SK-N-SH treated with all-trans-retinoic acid at 6 μM for 48 hours (cell line): ENCODE measurements at regions not wholly inside any gene's neighbourhood (a gene's known extent, or its start where the extent isn't known, plus 50 kb on each side); places are given as distances from the start of the nearest gene placed in this dataset.

Experiments used
- ARNTL ChIP-seq: fragments of 450-650 bp; formaldehyde crosslinking; IDR thresholded peaks from 2 replicates; pipeline ENCODE4 v1.5.0; 2020; ENCODE audit warnings: low read depth, mild to moderate bottlenecking, moderate library complexity, borderline replicate concordance
- ISL1 ChIP-seq: fragments of 250-450 bp; sonication (Bioruptor Pico); IDR thresholded peaks from 2 replicates; pipeline ENCODE4 v2.1.2; 2022; ENCODE audit warnings: mild to moderate bottlenecking, moderate library complexity
- SNAI2 ChIP-seq: fragments of 250-450 bp; sonication (Bioruptor Pico); IDR thresholded peaks from 2 replicates; pipeline ENCODE4 v1.5.0; 2020; ENCODE audit warnings: mild to moderate bottlenecking, moderate library complexity
- TOX ChIP-seq: fragments of 250-450 bp; sonication (Bioruptor Pico); IDR thresholded peaks from 2 replicates; pipeline ENCODE4 v1.8.0; 2021; ENCODE audit warnings: mild to moderate bottlenecking, moderate library complexity, borderline replicate concordance
- ZFP3 ChIP-seq: fragments of 250-450 bp; sonication (Bioruptor Pico); IDR thresholded peaks from 2 replicates; pipeline ENCODE4 v1.5.0; 2020; ENCODE audit warnings: mild to moderate bottlenecking, moderate library complexity
- ZNF565 ChIP-seq: fragments of 450-650 bp; formaldehyde crosslinking; conservative IDR thresholded peaks from 2 replicates; pipeline ENCODE4 v1.5.0; 2020; ENCODE audit warnings: low read depth, mild to moderate bottlenecking, moderate library complexity
- TF ChIP-seq, protein P1 (sequence below): fragments of 250-450 bp; sonication (Bioruptor Pico); IDR thresholded peaks from 2 replicates; pipeline ENCODE4 v1.5.1; 2021; ENCODE audit warnings: mild to moderate bottlenecking, moderate library complexity
- TF ChIP-seq, protein P2 (sequence below): fragments of 250-450 bp; sonication (Bioruptor Pico); IDR thresholded peaks from 2 replicates; pipeline ENCODE4 v1.8.0; 2020; ENCODE audit warnings: mild to moderate bottlenecking, moderate library complexity, borderline replicate concordance

DNA sequence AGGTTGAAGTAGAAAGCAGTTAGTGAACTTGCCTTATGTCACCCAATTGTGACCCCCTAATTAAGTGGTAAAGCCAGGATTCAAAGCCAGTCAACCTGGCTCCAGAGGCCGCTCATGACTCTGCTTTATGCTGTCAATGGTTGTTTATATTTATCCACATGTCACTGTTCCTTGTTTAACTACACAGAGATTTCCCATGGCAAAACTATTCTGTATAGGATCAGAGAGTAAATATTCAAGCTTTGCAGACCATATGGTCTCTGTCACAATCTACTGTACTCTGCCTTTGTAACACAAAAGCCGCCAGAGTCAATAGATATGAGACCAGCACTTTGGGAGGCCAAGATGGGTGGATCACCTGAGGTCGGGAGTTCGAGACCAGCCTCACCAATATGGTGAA, 371.7 kb upstream of the PTBP2 start:
- TF ChIP-seq SNAI2 (CRISPR knock-in tag) (no peak), ZNF565 (no peak), ARNTL (CRISPR knock-in tag) (no peak), ISL1 (no peak), TOX (CRISPR knock-in tag) (no peak), ZFP3 (no peak)
- TF ChIP-seq, protein P1, sequence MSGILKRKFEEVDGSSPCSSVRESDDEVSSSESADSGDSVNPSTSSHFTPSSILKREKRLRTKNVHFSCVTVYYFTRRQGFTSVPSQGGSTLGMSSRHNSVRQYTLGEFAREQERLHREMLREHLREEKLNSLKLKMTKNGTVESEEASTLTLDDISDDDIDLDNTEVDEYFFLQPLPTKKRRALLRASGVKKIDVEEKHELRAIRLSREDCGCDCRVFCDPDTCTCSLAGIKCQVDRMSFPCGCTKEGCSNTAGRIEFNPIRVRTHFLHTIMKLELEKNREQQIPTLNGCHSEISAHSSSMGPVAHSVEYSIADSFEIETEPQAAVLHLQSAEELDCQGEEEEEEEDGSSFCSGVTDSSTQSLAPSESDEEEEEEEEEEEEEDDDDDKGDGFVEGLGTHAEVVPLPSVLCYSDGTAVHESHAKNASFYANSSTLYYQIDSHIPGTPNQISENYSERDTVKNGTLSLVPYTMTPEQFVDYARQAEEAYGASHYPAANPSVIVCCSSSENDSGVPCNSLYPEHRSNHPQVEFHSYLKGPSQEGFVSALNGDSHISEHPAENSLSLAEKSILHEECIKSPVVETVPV (CRISPR knock-in tag) = no peak
- TF ChIP-seq, protein P2, sequence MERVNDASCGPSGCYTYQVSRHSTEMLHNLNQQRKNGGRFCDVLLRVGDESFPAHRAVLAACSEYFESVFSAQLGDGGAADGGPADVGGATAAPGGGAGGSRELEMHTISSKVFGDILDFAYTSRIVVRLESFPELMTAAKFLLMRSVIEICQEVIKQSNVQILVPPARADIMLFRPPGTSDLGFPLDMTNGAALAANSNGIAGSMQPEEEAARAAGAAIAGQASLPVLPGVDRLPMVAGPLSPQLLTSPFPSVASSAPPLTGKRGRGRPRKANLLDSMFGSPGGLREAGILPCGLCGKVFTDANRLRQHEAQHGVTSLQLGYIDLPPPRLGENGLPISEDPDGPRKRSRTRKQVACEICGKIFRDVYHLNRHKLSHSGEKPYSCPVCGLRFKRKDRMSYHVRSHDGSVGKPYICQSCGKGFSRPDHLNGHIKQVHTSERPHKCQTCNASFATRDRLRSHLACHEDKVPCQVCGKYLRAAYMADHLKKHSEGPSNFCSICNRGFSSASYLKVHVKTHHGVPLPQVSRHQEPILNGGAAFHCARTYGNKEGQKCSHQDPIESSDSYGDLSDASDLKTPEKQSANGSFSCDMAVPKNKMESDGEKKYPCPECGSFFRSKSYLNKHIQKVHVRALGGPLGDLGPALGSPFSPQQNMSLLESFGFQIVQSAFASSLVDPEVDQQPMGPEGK (CRISPR knock-in tag) = no peak
